Mesenchymal stem cell (in vitro differentiated cells and primary cell): ENCODE measurements at regions not wholly inside any gene's neighbourhood (a gene's known extent, or its start where the extent isn't known, plus 50 kb on each side); places are given as distances from the start of the nearest gene placed in this dataset.

Experiments used
- DNase-seq: peaks from one replicate; pipeline ENCODE4 v3.0.0-alpha.2; 2013
- H2AFZ ChIP-seq: one replicate; pipeline ENCODE4 v1.6.1; 2013; ENCODE audit warnings: low read depth, mild to moderate bottlenecking, control low read depth, inconsistent platforms, low read length, moderate library complexity
- H2AK5ac ChIP-seq: 2 replicates; pipeline ENCODE4 v1.6.1; 2013; ENCODE audit warnings: low read length, moderate library complexity, mild to moderate bottlenecking, inconsistent platforms; ENCODE audit not compliant: severe bottlenecking
- H2BK120ac ChIP-seq: one replicate; pipeline ENCODE4 v1.6.1; 2013; ENCODE audit warnings: low read depth, mild to moderate bottlenecking, inconsistent platforms, low read length, moderate library complexity
- H2BK12ac ChIP-seq, 2 experiments: one replicate each; pipeline ENCODE4 v1.6.1; 2013; ENCODE audit warnings: inconsistent platforms in 2 of 2, low read length in 2 of 2, mild to moderate bottlenecking in 2 of 2, moderate library complexity in 2 of 2, control low read depth in 1 of 2
- H2BK15ac ChIP-seq: one replicate; pipeline ENCODE4 v1.6.1; 2013; ENCODE audit warnings: mild to moderate bottlenecking, low read depth, inconsistent platforms; ENCODE audit not compliant: poor library complexity, severe bottlenecking
- H2BK5ac ChIP-seq: 2 replicates; pipeline ENCODE4 v1.6.1; 2013; ENCODE audit warnings: low read depth, mild to moderate bottlenecking, low read length, control low read depth, inconsistent platforms; ENCODE audit not compliant: poor library complexity, severe bottlenecking
- H3K14ac ChIP-seq, 2 experiments: one replicate each; pipeline ENCODE4 v1.6.1; 2013; ENCODE audit warnings: inconsistent platforms in 2 of 2, low read length in 2 of 2, control low read depth in 1 of 2, mild to moderate bottlenecking in 1 of 2, moderate library complexity in 1 of 2
- H3K18ac ChIP-seq, 2 experiments: one replicate each; pipeline ENCODE4 v1.6.1; 2013; ENCODE audit warnings: inconsistent platforms in 2 of 2, low read length in 2 of 2, control low read depth in 1 of 2, low read depth in 1 of 2, mild to moderate bottlenecking in 1 of 2
- H3K23ac ChIP-seq, 2 experiments: one replicate each; pipeline ENCODE4 v1.6.1; 2013; ENCODE audit warnings: inconsistent platforms in 2 of 2, low read length in 2 of 2, mild to moderate bottlenecking in 2 of 2, moderate library complexity in 2 of 2, control low read depth in 1 of 2
- H3K27ac ChIP-seq: 2 replicates; pipeline ENCODE4 v1.5.1; 2013; ENCODE audit warnings: mild to moderate bottlenecking, moderate library complexity, low read length, control low read depth, inconsistent platforms; ENCODE audit not compliant: poor library complexity, severe bottlenecking
- H3K27me3 ChIP-seq, 2 experiments: 2 replicates each; pipeline versions ENCODE4 v1.6.1 to v1.7.0; 2013; ENCODE audit warnings: low read length in 2 of 2, mild to moderate bottlenecking in 2 of 2, moderate library complexity in 2 of 2, control low read depth in 1 of 2, inconsistent platforms in 1 of 2; ENCODE audit not compliant: control insufficient read depth in 1 of 2, insufficient read depth in 1 of 2
- H3K36me3 ChIP-seq, 2 experiments: 2 replicates each; pipeline versions ENCODE4 v1.6.1 to v1.7.0; 2013; ENCODE audit warnings: low read length in 2 of 2, control low read depth in 1 of 2, inconsistent platforms in 1 of 2, low read depth in 1 of 2, mild to moderate bottlenecking in 1 of 2; ENCODE audit not compliant: insufficient read depth in 2 of 2, control insufficient read depth in 1 of 2
- H3K4ac ChIP-seq, 2 experiments: one replicate each; pipeline ENCODE4 v1.6.1; 2013; ENCODE audit warnings: inconsistent platforms in 2 of 2, low read length in 2 of 2, mild to moderate bottlenecking in 2 of 2, moderate library complexity in 2 of 2, control low read depth in 1 of 2, low read depth in 1 of 2
- H3K4me1 ChIP-seq: 2 replicates; pipeline ENCODE4 v1.6.1; 2013; ENCODE audit warnings: low read depth, low read length, control low read depth; ENCODE audit not compliant: control insufficient read depth, insufficient read depth
- H3K4me2 ChIP-seq: 2 replicates; pipeline ENCODE4 v1.6.1; 2013; ENCODE audit warnings: low read length, mild to moderate bottlenecking, inconsistent platforms; ENCODE audit not compliant: poor library complexity, severe bottlenecking
- H3K4me3 ChIP-seq, 2 experiments: 2 replicates each; pipeline versions ENCODE4 v1.5.1 to v1.7.0; 2013; ENCODE audit warnings: low read length in 2 of 2, mild to moderate bottlenecking in 2 of 2, control low read depth in 1 of 2, low read depth in 1 of 2; ENCODE audit not compliant: insufficient read depth in 1 of 2
- H3K79me1 ChIP-seq: replicated peaks from 2 replicates; pipeline ENCODE4 v1.6.1; 2013; ENCODE audit warnings: mild to moderate bottlenecking, control low read depth, low read length, inconsistent platforms; ENCODE audit not compliant: poor library complexity, severe bottlenecking
- H3K9ac ChIP-seq: 2 replicates; pipeline ENCODE4 v1.7.0; 2013; ENCODE audit warnings: mild to moderate bottlenecking, low read length, moderate library complexity
- H3K9me3 ChIP-seq: 2 replicates; pipeline ENCODE4 v1.7.0; 2013; ENCODE audit warnings: mild to moderate bottlenecking, low read length; ENCODE audit not compliant: control insufficient read depth
- H4K8ac ChIP-seq: one replicate; pipeline ENCODE4 v1.6.1; 2013; ENCODE audit warnings: inconsistent platforms, mild to moderate bottlenecking, low read length, moderate library complexity
- H4K91ac ChIP-seq: one replicate; pipeline ENCODE4 v1.6.1; 2013; ENCODE audit warnings: mild to moderate bottlenecking, low read length, inconsistent platforms
- WGBS: methylation state at CpG from one replicate; pipeline ENCODE4 v1.1.7; 2013; ENCODE audit warnings: mixed read lengths; 5-methylcytosine and 5-hydroxymethylcytosine counted together

- Histone ChIP-seq H2AFZ (peak overlapping the region; percentile 42), H3K23ac (no peak overlapping the region), H3K14ac (no peak overlapping the region), H3K36me3 (no peaks in the 10 kb centered on the region), H4K8ac (peak overlapping the region; percentile 83), H3K79me1 (peaks cover 2% of the 10 kb centered on the region), H3K27me3 (no peaks in the 10 kb centered on the region), H2BK15ac (no peak overlapping the region), H3K4ac (no peak overlapping the region), H2AK5ac (no peak overlapping the region), H4K91ac (peak overlapping the region; percentile 25), H2BK120ac (peak overlapping the region; percentile 61), H3K9ac (peak overlapping the region; percentile 93), H3K4me2 (peak overlapping the region; percentile 43), H2BK12ac (no peak overlapping the region), H3K27ac (no peak overlapping the region), H3K18ac (peak overlapping the region in 1 of 2 experiments; percentile 62), H3K9me3 (no peaks in the 10 kb centered on the region), H3K4me1 (peaks cover 2% of the 10 kb centered on the region), H3K4me3 (peak overlapping the region in 1 of 2 experiments; percentile 85), H2BK5ac (no peak overlapping the region)
- WGBS: 48% methylated on average over 13 of the region's 13 CpGs
- DNase-seq: peak; percentile 43
Observed at GRCh38 chr3:107235193-107235927, 141.9 kb upstream of the CCDC54 start.

- Histone ChIP-seq H3K4me3 (peak overlapping the region in 1 of 2 experiments; percentile 85), H3K79me1 (peaks cover 7% of the 10 kb centered on the region), H3K4me1 (peaks cover 2% of the 10 kb centered on the region), H2AFZ (no peak overlapping the region), H4K91ac (no peak overlapping the region), H2AK5ac (no peak overlapping the region), H3K27me3 (no peaks in the 10 kb centered on the region), H3K18ac (no peak overlapping the region), H3K9me3 (no peaks in the 10 kb centered on the region), H3K27ac (no peak overlapping the region), H3K4ac (no peak overlapping the region), H3K36me3 (no peaks in the 10 kb centered on the region), H3K23ac (no peak overlapping the region), H4K8ac (no peak overlapping the region), H2BK120ac (no peak overlapping the region), H2BK12ac (no peak overlapping the region), H3K9ac (peak overlapping the region; percentile 93), H2BK15ac (no peak overlapping the region), H3K14ac (no peak overlapping the region), H3K4me2 (no peak overlapping the region), H2BK5ac (no peak overlapping the region)
- WGBS: 0% methylated on average over 4 of the region's 5 CpGs
- peak; percentile 89 for DNase-seq
Observed at GRCh38 chr3:107235928-107236315, 141.3 kb upstream of the CCDC54 start.

- no peak overlapping the region for H3K14ac ChIP-seq
- H3K4me1 ChIP-seq: peaks cover 2% of the 10 kb centered on the region
- no peak overlapping the region for H2AFZ ChIP-seq
- no peak overlapping the region for H2BK5ac ChIP-seq
- no peak overlapping the region for H2BK120ac ChIP-seq
- no peak overlapping the region for H4K91ac ChIP-seq
- peaks cover 11% of the 10 kb centered on the region for H3K79me1 ChIP-seq
- no peak overlapping the region for H3K4me3 ChIP-seq
- no peaks in the 10 kb centered on the region for H3K36me3 ChIP-seq
- H3K27me3 ChIP-seq: no peaks in the 10 kb centered on the region
- H2AK5ac ChIP-seq: no peak overlapping the region
- no peak overlapping the region for H3K4me2 ChIP-seq
- DNase-seq: peak; percentile 17
- H3K9me3 ChIP-seq: no peaks in the 10 kb centered on the region
- no peak overlapping the region for H2BK12ac ChIP-seq
- no peak overlapping the region for H3K4ac ChIP-seq
- peak overlapping the region; percentile 93 for H3K9ac ChIP-seq
- WGBS: 71% methylated on average over 2 of the region's 4 CpGs
- H3K18ac ChIP-seq: no peak overlapping the region
- H4K8ac ChIP-seq: no peak overlapping the region
- no peak overlapping the region for H2BK15ac ChIP-seq
- no peak overlapping the region for H3K27ac ChIP-seq
- no peak overlapping the region for H3K23ac ChIP-seq
Observed at GRCh38 chr3:107236655-107237337, 140.4 kb upstream of the CCDC54 start.

GRCh38 chr3:107238787-107239186 lies 138.5 kb upstream of the CCDC54 start:
- Histone ChIP-seq H3K4me2 (no peak overlapping the region), H4K8ac (no peak overlapping the region), H3K36me3 (no peaks in the 10 kb centered on the region), H3K14ac (no peak overlapping the region), H2BK5ac (no peak overlapping the region), H3K4me1 (peaks cover 2% of the 10 kb centered on the region), H3K23ac (no peak overlapping the region), H3K79me1 (peaks cover 13% of the 10 kb centered on the region), H3K4me3 (no peak overlapping the region), H2BK120ac (no peak overlapping the region), H2AFZ (no peak overlapping the region), H3K4ac (no peak overlapping the region), H3K27me3 (no peaks in the 10 kb centered on the region), H4K91ac (no peak overlapping the region), H3K9me3 (no peaks in the 10 kb centered on the region), H2BK12ac (no peak overlapping the region), H3K27ac (no peak overlapping the region), H3K9ac (no peak overlapping the region), H3K18ac (no peak overlapping the region), H2BK15ac (no peak overlapping the region), H2AK5ac (no peak overlapping the region)
- no peak for DNase-seq
- no CpG with 5 or more reads among the region's 2 CpGs for WGBS
